Endothelial cell of umbilical vein (primary cell): ENCODE measurements at regions not wholly inside any gene's neighbourhood (a gene's known extent, or its start where the extent isn't known, plus 50 kb on each side); places are given as distances from the start of the nearest gene placed in this dataset.

Source experiments
- BruUV-seq: library from RNA; stranded (reverse); fragments of 400-500 nt; replicated peaks from 2 replicates; lab custom pipeline; 2021; lab: Mats Ljungman, UMichigan
- CTCF ChIA-PET: fragments of 300-600, 350-600 bp; sonication (Branson Sonifier 250); formaldehyde crosslinking; loops from one replicate; lab custom pipeline; 2021; ENCODE audit warnings: antibody characterized with exemption, inconsistent platforms; lab: Charles Lee
- POLR2A ChIA-PET: fragments of 300-600, 350-600 bp; sonication (Branson Sonifier 250); formaldehyde crosslinking; loops from one replicate; lab custom pipeline; 2021; ENCODE audit warnings: antibody characterized with exemption, inconsistent platforms; lab: Charles Lee
- DNase-seq: peaks from one replicate; pipeline ENCODE4 v3.0.0-alpha.2; 2011; ENCODE audit warnings: low read depth, low spot score
- FAIRE-seq: peaks from 2 replicates; lab custom pipeline; 2011; peaks lifted over from hg19 to GRCh38; lab: Jason Lieb, UNC
- H2AFZ ChIP-seq: 2 replicates; pipeline ENCODE4 v1.6.0; 2012; ENCODE audit warnings: low read depth, low read length, control low read depth, inconsistent platforms
- H3K27ac ChIP-seq: 2 replicates; pipeline ENCODE4 v1.5.1; 2011; ENCODE audit warnings: low read depth, mild to moderate bottlenecking, control low read depth, low read length, moderate library complexity; ENCODE audit not compliant: insufficient read depth
- H3K27me3 ChIP-seq, 2 experiments: 2 replicates each; pipeline versions ENCODE4 v1.6.0 to v1.6.1; 2011; ENCODE audit warnings: low read length in 2 of 2, mixed read lengths in 1 of 2; ENCODE audit not compliant: control insufficient read depth in 2 of 2, insufficient read depth in 2 of 2
- H3K36me3 ChIP-seq, 2 experiments: 2 replicates in 1 of 2; 3 replicates in 1 of 2; pipeline ENCODE4 v1.5.1; 2011; ENCODE audit warnings: low read length in 2 of 2, mild to moderate bottlenecking in 1 of 2, moderate library complexity in 1 of 2; ENCODE audit not compliant: control insufficient read depth in 2 of 2, insufficient read depth in 2 of 2; ENCODE audit errors: extremely low read depth in 1 of 2
- H3K4me1 ChIP-seq: 3 replicates; pipeline ENCODE4 v1.5.1; 2011; ENCODE audit warnings: mild to moderate bottlenecking, low read length; ENCODE audit not compliant: control insufficient read depth, insufficient read depth; ENCODE audit errors: extremely low read depth
- H3K4me2 ChIP-seq: 2 replicates; pipeline ENCODE4 v1.6.1; 2011; ENCODE audit warnings: low read length, control low read depth, mixed read lengths; ENCODE audit not compliant: insufficient read depth
- H3K4me3 ChIP-seq, 3 experiments: fragments of 200-600 bp in 1 of 3; sonication (generic), shearing (Covaris generic) in 1 of 3; replicated peaks in 1 of 3; 2 replicates each; pipeline ENCODE4 v1.5.1; 2011 to 2016; ENCODE audit warnings: control low read depth in 3 of 3, low read length in 3 of 3, mild to moderate bottlenecking in 2 of 3, inconsistent platforms in 1 of 3, low read depth in 1 of 3, moderate library complexity in 1 of 3; ENCODE audit not compliant: insufficient read depth in 1 of 3
- H3K79me2 ChIP-seq: 2 replicates; pipeline ENCODE4 v1.6.0; 2012; ENCODE audit warnings: low read length, inconsistent platforms; ENCODE audit not compliant: control insufficient read depth, insufficient read depth
- H3K9ac ChIP-seq: replicated peaks from 2 replicates; pipeline ENCODE3; 2011; ENCODE audit warnings: low read length, control low read depth; ENCODE audit not compliant: insufficient read depth; ENCODE audit errors: extremely low read depth
- H3K9me1 ChIP-seq: replicated peaks from 3 replicates; pipeline ENCODE4 v1.6.0; 2011; ENCODE audit warnings: mild to moderate bottlenecking, low read length; ENCODE audit not compliant: control insufficient read depth, insufficient read depth; ENCODE audit errors: extremely low read depth
- H3K9me3 ChIP-seq: replicated peaks from 2 replicates; pipeline ENCODE4 v1.5.1; 2012; ENCODE audit warnings: low read length, inconsistent platforms; ENCODE audit not compliant: control insufficient read depth, insufficient read depth
- H4K20me1 ChIP-seq: replicated peaks from 2 replicates; pipeline ENCODE3; 2011; ENCODE audit warnings: mild to moderate bottlenecking, low read length; ENCODE audit not compliant: control insufficient read depth, insufficient read depth; ENCODE audit errors: extremely low read depth
- EZH2 ChIP-seq: IDR thresholded peaks from 2 replicates; pipeline ENCODE4 v1.6.1; 2012; ENCODE audit warnings: borderline replicate concordance, low read depth, mild to moderate bottlenecking, moderate library complexity, low read length, inconsistent platforms; ENCODE audit not compliant: severe bottlenecking
- FOS ChIP-seq: IDR thresholded peaks from 2 replicates; pipeline ENCODE4 v1.6.1; 2011; ENCODE audit warnings: mild to moderate bottlenecking, low read length, moderate library complexity, borderline replicate concordance; ENCODE audit not compliant: insufficient read depth
- GATA2 ChIP-seq: IDR thresholded peaks from 2 replicates; pipeline ENCODE4 v1.7.0; 2011; ENCODE audit warnings: low read depth, mild to moderate bottlenecking, moderate library complexity, mixed read lengths, low read length; ENCODE audit not compliant: insufficient read length, insufficient read depth
- JUN ChIP-seq: IDR thresholded peaks from 2 replicates; pipeline ENCODE4 v1.6.1; 2011; ENCODE audit warnings: borderline replicate concordance, low read depth; ENCODE audit not compliant: insufficient read length, insufficient read depth
- MAX ChIP-seq: IDR thresholded peaks from 2 replicates; pipeline ENCODE4 v1.6.1; 2011; ENCODE audit not compliant: insufficient read depth, insufficient read length
- MYC ChIP-seq: IDR thresholded peaks from one replicate; pipeline ENCODE4 v1.6.1; 2011; ENCODE audit warnings: mild to moderate bottlenecking, low read depth, low read length
- POLR2A ChIP-seq: IDR thresholded peaks from 2 replicates; pipeline ENCODE4 v1.6.1; 2012; ENCODE audit warnings: low read depth, mild to moderate bottlenecking, control low read depth, low read length
- POLR2AphosphoS5 ChIP-seq: IDR thresholded peaks from 2 replicates; pipeline ENCODE4 v1.6.1; 2012; ENCODE audit warnings: low read depth, mild to moderate bottlenecking, control low read depth, low read length, moderate library complexity; ENCODE audit not compliant: insufficient read depth
- dilution Hi-C: fragments of 300-500 bp; cut with MboI; formaldehyde crosslinking; loops from one replicate; pipeline ENCODE4 v1.15.0; 2019; ENCODE audit warnings: low sequenced_read_pairs; ENCODE audit not compliant: extremely low pct_ligation_motif_present
- intact Hi-C: fragments of 100-400 bp; cut with micrococcal nuclease; formaldehyde crosslinking; loops from one replicate; pipeline ENCODE4 v1.10.0; 2022
- TF ChIP-seq, protein P1 (sequence below), 2 donors: IDR thresholded peaks; 1 replicate in 1 of 2; 2 replicates in 1 of 2; pipeline ENCODE4 v1.5.1; 2011; ENCODE audit warnings: low read length in 2 of 2, mild to moderate bottlenecking in 2 of 2, moderate library complexity in 2 of 2, control low read depth in 1 of 2, inconsistent platforms in 1 of 2, low read depth in 1 of 2; ENCODE audit not compliant: insufficient read depth in 1 of 2; ENCODE audit errors: extremely low read depth in 1 of 2

DNA sequence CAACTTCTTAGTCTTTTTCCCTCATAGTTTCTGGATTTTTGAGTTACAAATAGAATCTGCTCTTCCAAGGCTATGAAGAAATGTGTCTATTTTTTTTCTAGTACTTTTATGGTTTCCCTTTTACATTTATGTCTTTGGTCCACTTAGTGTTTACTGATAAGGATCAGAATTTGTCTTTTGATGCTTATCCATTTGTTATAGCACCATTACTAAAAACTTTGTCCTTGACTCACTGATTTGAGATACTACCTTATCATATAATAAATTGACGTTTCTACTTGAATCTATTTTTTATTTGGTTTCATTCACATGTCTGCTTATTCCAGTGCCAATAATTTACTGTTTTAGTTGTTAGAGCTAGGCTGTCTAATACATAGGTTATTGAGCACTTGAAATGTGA lies 161.1 kb upstream of the DPYD start:
- Histone ChIP-seq H3K4me1 (peaks cover 36% of the 10 kb centered on the region), H3K9me3 (no peaks in the 10 kb centered on the region), H3K79me2 (no peaks in the 10 kb centered on the region), H3K27me3 (no peaks in the 10 kb centered on the region), H3K36me3 (no peaks in the 10 kb centered on the region), H3K4me2 (no peak overlapping the region), H3K4me3 (no peak overlapping the region), H4K20me1 (no peaks in the 10 kb centered on the region), H3K9ac (no peak overlapping the region), H2AFZ (no peak overlapping the region), H3K9me1 (no peaks in the 10 kb centered on the region), H3K27ac (no peak overlapping the region)
- no TSS peak for BruUV-seq
- DNase-seq (no peak), FAIRE-seq (no peak)
- no peak for TF ChIP-seq JUN
- TF ChIP-seq, protein P1, sequence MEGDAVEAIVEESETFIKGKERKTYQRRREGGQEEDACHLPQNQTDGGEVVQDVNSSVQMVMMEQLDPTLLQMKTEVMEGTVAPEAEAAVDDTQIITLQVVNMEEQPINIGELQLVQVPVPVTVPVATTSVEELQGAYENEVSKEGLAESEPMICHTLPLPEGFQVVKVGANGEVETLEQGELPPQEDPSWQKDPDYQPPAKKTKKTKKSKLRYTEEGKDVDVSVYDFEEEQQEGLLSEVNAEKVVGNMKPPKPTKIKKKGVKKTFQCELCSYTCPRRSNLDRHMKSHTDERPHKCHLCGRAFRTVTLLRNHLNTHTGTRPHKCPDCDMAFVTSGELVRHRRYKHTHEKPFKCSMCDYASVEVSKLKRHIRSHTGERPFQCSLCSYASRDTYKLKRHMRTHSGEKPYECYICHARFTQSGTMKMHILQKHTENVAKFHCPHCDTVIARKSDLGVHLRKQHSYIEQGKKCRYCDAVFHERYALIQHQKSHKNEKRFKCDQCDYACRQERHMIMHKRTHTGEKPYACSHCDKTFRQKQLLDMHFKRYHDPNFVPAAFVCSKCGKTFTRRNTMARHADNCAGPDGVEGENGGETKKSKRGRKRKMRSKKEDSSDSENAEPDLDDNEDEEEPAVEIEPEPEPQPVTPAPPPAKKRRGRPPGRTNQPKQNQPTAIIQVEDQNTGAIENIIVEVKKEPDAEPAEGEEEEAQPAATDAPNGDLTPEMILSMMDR (IDR thresholded peaks at IDR 0.05; ENCODE audit: extremely low read depth in 1 of 2, insufficient read depth in 1 of 2, low read depth in 1 of 2, low read length in 2 of 2) = no peak
- no peak for TF ChIP-seq POLR2AphosphoS5
- no peak for TF ChIP-seq EZH2
- no peak for TF ChIP-seq POLR2A
- TF ChIP-seq GATA2 = no peak
- no peak for TF ChIP-seq FOS
- TF ChIP-seq MYC = no peak
- no peak for TF ChIP-seq MAX
- ChIA-PET POLR2A (no interaction called here), CTCF (interaction anchor here (0.9 to 1.7 kb wide), 5 partner anchors 8 to 242 kb away, joined by 3 to 4 read pairs (median 3); no protein-coding TSS in a partner anchor)
- dilution Hi-C loops = no loop called here
- intact Hi-C loops = no loop called here
